ENCODE measurements at regions not wholly inside any gene's neighbourhood (a gene's known extent, or its start where the extent isn't known, plus 50 kb on each side); places are given as distances from the start of the nearest gene placed in this dataset.

DNA sequence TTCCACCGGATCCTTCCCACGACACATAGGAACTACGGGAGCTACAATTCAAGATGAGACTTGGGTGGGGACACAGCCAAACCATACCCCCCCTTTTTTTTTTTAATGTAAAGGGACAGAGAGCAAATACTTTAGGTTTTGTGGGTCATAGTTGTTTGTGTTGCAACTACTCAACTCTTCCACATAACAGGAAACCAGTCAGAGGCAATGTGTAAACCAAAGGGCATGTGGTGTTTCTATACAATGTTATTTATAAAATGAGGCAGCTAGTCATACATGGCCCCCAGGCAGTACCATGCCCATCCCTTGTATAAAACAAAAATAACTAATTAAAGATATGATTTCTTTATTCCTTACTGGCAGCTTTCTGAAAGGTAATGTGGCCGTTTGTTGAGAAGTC is 845.4 kb upstream of the ADAMTS5 start:
- Mint-ChIP-seq H3K27ac (no peak overlapping the region), H3K9me3 (peaks cover 0 to 3% (median 0%) of the 10 kb centered on the region in 8 donors), H3K4me1 (no peaks in the 10 kb centered on the region), H3K36me3 (no peaks in the 10 kb centered on the region), H3K4me3 (no peak overlapping the region), H3K27me3 (no peaks in the 10 kb centered on the region)
- intact Hi-C loops (cut with micrococcal nuclease) = no loop called here
- no peak for DNase-seq
- Histone ChIP-seq H3K4me1 (ENCODE audit: insufficient read depth, low read length) (no peaks in the 10 kb centered on the region), H3K36me3 (ENCODE audit: insufficient read depth, low read length) (no peaks in the 10 kb centered on the region), H3K27ac (ENCODE audit: low read depth, low read length) (no peak overlapping the region), H3K9me3 (ENCODE audit: control insufficient read depth in 1 of 2, low read length in 2 of 2) (no peaks in the 10 kb centered on the region), H3K4me3 (ENCODE audit: low read length in 2 of 2) (no peak overlapping the region), H3K27me3 (ENCODE audit: insufficient read depth, low read length) (no peaks in the 10 kb centered on the region)
- CTCF ChIA-PET (ENCODE audit: partially characterized antibody) = interaction anchor here (0.8 kb wide), 1 partner anchor 9 kb away, joined by 3 read pairs; no protein-coding TSS in a partner anchor
- POLR2A ChIA-PET (ENCODE audit: partially characterized antibody) = no interaction called here

- POLR2A ChIA-PET (ENCODE audit: partially characterized antibody) = no interaction called here
- Histone ChIP-seq H3K27me3 (ENCODE audit: insufficient read depth, low read length) (no peaks in the 10 kb centered on the region), H3K4me3 (ENCODE audit: low read length in 2 of 2) (no peak overlapping the region), H3K27ac (ENCODE audit: low read depth, low read length) (no peak overlapping the region), H3K4me1 (ENCODE audit: insufficient read depth, low read length) (no peaks in the 10 kb centered on the region), H3K36me3 (ENCODE audit: insufficient read depth, low read length) (no peaks in the 10 kb centered on the region), H3K9me3 (ENCODE audit: control insufficient read depth in 1 of 2, low read length in 2 of 2) (no peaks in the 10 kb centered on the region)
- intact Hi-C loops (cut with micrococcal nuclease) = no loop called here
- CTCF ChIA-PET (ENCODE audit: partially characterized antibody) = no interaction called here
- H3K4me3 Mint-ChIP-seq = no peak overlapping the region
- H3K9me3 Mint-ChIP-seq = peaks cover 0 to 3% (median 0%) of the 10 kb centered on the region in 8 donors
- DNase-seq = no peak
- no peak overlapping the region for H3K27ac Mint-ChIP-seq
- H3K4me1 Mint-ChIP-seq = no peaks in the 10 kb centered on the region
- H3K36me3 Mint-ChIP-seq = no peaks in the 10 kb centered on the region
- H3K27me3 Mint-ChIP-seq = no peaks in the 10 kb centered on the region
Measured at GRCh38 chr21:27808923-27809322, 842.0 kb upstream of the ADAMTS5 start.

DNA sequence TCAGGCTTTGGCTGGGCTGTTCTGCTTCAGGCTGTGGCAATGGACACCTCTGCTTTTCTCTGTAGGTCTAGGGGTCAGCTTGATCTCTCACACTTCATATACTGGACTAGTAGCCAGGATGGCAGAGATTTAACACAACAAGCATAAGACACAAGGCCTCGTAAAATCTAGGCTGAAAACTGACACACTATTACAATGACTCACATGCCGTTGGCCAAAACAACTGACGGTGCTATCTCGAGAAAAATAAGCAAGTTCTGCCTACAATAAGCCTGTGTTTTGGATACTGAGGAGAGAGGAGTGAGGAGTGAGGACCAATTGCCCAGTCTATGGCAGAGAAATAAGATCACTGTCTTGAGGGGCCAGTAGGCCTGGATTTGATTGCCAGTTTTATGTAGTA is 840.7 kb upstream of the ADAMTS5 start:
- H3K27me3 Mint-ChIP-seq = no peaks in the 10 kb centered on the region
- H3K4me3 Mint-ChIP-seq = no peak overlapping the region
- H3K27ac Mint-ChIP-seq = no peak overlapping the region
- Histone ChIP-seq H3K4me3 (ENCODE audit: low read length in 2 of 2) (no peak overlapping the region), H3K36me3 (ENCODE audit: insufficient read depth, low read length) (no peaks in the 10 kb centered on the region), H3K27ac (ENCODE audit: low read depth, low read length) (no peak overlapping the region), H3K4me1 (ENCODE audit: insufficient read depth, low read length) (no peaks in the 10 kb centered on the region), H3K9me3 (ENCODE audit: control insufficient read depth in 1 of 2, low read length in 2 of 2) (no peaks in the 10 kb centered on the region), H3K27me3 (ENCODE audit: insufficient read depth, low read length) (no peaks in the 10 kb centered on the region)
- ChIA-PET CTCF (ENCODE audit: partially characterized antibody) (no interaction called here), POLR2A (ENCODE audit: partially characterized antibody) (no interaction called here)
- no peaks in the 10 kb centered on the region for H3K36me3 Mint-ChIP-seq
- H3K9me3 Mint-ChIP-seq = peaks cover 0 to 3% (median 0%) of the 10 kb centered on the region in 8 donors
- no peak for DNase-seq
- intact Hi-C loops (cut with micrococcal nuclease) = no loop called here
- peaks cover 0 to 5% (median 0%) of the 10 kb centered on the region in 4 donors for H3K4me1 Mint-ChIP-seq

DNA sequence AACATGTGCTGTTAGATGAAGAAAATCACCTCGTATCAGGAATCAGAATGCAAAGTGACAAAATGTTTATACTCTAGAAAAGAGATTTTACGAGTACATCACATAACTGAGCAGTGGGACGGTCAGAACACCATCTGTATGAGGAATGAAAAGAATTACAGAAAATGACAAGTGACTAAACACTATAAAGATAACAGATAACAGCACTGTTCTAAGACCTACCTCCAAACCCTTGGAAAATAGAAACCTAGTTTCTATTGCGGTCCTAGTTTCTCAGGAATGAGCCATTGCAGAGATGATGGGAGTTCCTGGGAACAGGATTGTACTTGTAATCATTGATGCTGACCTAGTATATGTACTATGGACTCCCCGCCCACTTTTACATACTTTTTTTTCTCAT is 839.4 kb upstream of the ADAMTS5 start:
- H3K27me3 Mint-ChIP-seq = no peaks in the 10 kb centered on the region
- H3K36me3 Mint-ChIP-seq = no peaks in the 10 kb centered on the region
- H3K27me3 ChIP-seq (ENCODE audit: insufficient read depth, low read length) = no peaks in the 10 kb centered on the region
- no peaks in the 10 kb centered on the region for H3K36me3 ChIP-seq (ENCODE audit: insufficient read depth, low read length)
- H3K4me3 Mint-ChIP-seq = no peak overlapping the region
- intact Hi-C loops (cut with micrococcal nuclease) = no loop called here
- CTCF ChIA-PET (ENCODE audit: partially characterized antibody) = no interaction called here
- peaks cover 0 to 3% (median 0%) of the 10 kb centered on the region in 8 donors for H3K9me3 Mint-ChIP-seq
- no peak for DNase-seq
- H3K9me3 ChIP-seq (ENCODE audit: control insufficient read depth in 1 of 2, low read length in 2 of 2) = no peaks in the 10 kb centered on the region
- POLR2A ChIA-PET (ENCODE audit: partially characterized antibody) = no interaction called here
- H3K27ac Mint-ChIP-seq = no peak overlapping the region
- no peaks in the 10 kb centered on the region for H3K4me1 ChIP-seq (ENCODE audit: insufficient read depth, low read length)
- H3K27ac ChIP-seq (ENCODE audit: low read depth, low read length) = no peak overlapping the region
- H3K4me1 Mint-ChIP-seq = peaks cover 0 to 5% (median 0%) of the 10 kb centered on the region in 4 donors
- no peak overlapping the region for H3K4me3 ChIP-seq (ENCODE audit: low read length in 2 of 2)

DNA sequence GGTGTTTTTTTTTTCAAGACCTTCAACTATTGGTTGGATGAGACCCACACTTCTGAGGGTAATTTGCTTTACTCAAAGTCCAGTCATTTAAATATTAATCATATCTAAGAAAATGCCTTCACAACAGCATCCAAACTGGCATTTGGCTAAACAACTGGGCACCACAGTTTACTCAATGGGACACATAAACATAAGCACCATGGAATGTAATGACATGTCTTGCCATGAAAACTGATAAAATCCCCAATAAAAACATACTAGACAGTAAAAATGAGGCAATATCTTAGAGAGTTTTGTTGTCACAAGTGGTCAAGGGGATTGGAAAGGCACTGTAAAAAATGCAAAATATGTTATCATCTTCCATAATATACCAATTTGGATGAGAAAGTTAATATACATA is 838.8 kb upstream of the ADAMTS5 start:
- no peak overlapping the region for H3K27ac ChIP-seq (ENCODE audit: low read depth, low read length)
- H3K36me3 Mint-ChIP-seq = no peaks in the 10 kb centered on the region
- no peaks in the 10 kb centered on the region for H3K9me3 ChIP-seq (ENCODE audit: control insufficient read depth in 1 of 2, low read length in 2 of 2)
- H3K27me3 Mint-ChIP-seq = no peaks in the 10 kb centered on the region
- H3K4me3 Mint-ChIP-seq = no peak overlapping the region
- H3K4me1 ChIP-seq (ENCODE audit: insufficient read depth, low read length) = no peaks in the 10 kb centered on the region
- no peak overlapping the region for H3K27ac Mint-ChIP-seq
- intact Hi-C loops (cut with micrococcal nuclease) = no loop called here
- H3K9me3 Mint-ChIP-seq = peaks cover 0 to 3% (median 0%) of the 10 kb centered on the region in 8 donors
- CTCF ChIA-PET (ENCODE audit: partially characterized antibody) = no interaction called here
- no peaks in the 10 kb centered on the region for H3K27me3 ChIP-seq (ENCODE audit: insufficient read depth, low read length)
- peaks cover 0 to 5% (median 0%) of the 10 kb centered on the region in 4 donors for H3K4me1 Mint-ChIP-seq
- DNase-seq = no peak
- POLR2A ChIA-PET (ENCODE audit: partially characterized antibody) = no interaction called here
- no peaks in the 10 kb centered on the region for H3K36me3 ChIP-seq (ENCODE audit: insufficient read depth, low read length)
- no peak overlapping the region for H3K4me3 ChIP-seq (ENCODE audit: low read length in 2 of 2)

- ChIA-PET CTCF (ENCODE audit: partially characterized antibody) (no interaction called here), POLR2A (ENCODE audit: partially characterized antibody) (no interaction called here)
- Histone ChIP-seq H3K9me3 (ENCODE audit: control insufficient read depth in 1 of 2, low read length in 2 of 2) (no peaks in the 10 kb centered on the region), H3K36me3 (ENCODE audit: insufficient read depth, low read length) (no peaks in the 10 kb centered on the region), H3K27ac (ENCODE audit: low read depth, low read length) (no peak overlapping the region), H3K4me1 (ENCODE audit: insufficient read depth, low read length) (no peaks in the 10 kb centered on the region), H3K27me3 (ENCODE audit: insufficient read depth, low read length) (no peaks in the 10 kb centered on the region), H3K4me3 (ENCODE audit: low read length in 2 of 2) (no peak overlapping the region)
- peaks cover 0 to 5% (median 0%) of the 10 kb centered on the region in 4 donors for H3K4me1 Mint-ChIP-seq
- peaks cover 0 to 3% (median 0%) of the 10 kb centered on the region in 8 donors for H3K9me3 Mint-ChIP-seq
- H3K27ac Mint-ChIP-seq = no peak overlapping the region
- no peak overlapping the region for H3K4me3 Mint-ChIP-seq
- no peaks in the 10 kb centered on the region for H3K36me3 Mint-ChIP-seq
- DNase-seq = no peak
- peaks cover 0 to 2% of the 10 kb centered on the region in 2 donors for H3K27me3 Mint-ChIP-seq
- intact Hi-C loops (cut with micrococcal nuclease) = no loop called here
Measured at GRCh38 chr21:27804515-27804914, 837.6 kb upstream of the ADAMTS5 start.

DNA sequence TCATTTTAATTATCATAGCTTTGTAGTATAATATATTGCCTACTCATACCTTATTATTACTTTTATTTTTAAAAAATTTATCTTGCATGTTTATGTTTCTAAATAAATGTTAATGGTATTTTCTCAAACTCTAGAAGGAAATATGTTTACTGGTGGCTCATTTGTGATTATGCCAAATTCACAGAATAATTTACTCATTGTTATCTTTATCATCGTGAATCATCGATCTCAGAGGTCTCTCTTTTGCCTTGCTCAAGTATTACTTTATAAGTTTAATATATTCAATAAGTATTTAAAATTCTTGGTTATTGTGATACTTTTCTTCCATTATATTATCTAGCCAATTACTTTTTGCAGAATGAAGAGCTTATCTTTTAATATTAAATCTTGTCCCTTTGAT is 836.7 kb upstream of the ADAMTS5 start:
- CTCF ChIA-PET (ENCODE audit: partially characterized antibody) = interaction anchor here (0.8 kb wide), 1 partner anchor 8 kb away, joined by 3 read pairs; no protein-coding TSS in a partner anchor
- intact Hi-C loops (cut with micrococcal nuclease) = no loop called here
- H3K9me3 Mint-ChIP-seq = peaks cover 0 to 3% (median 0%) of the 10 kb centered on the region in 8 donors

More for the DNA sequence above, 836.7 kb upstream of the ADAMTS5 start:
- Mint-ChIP-seq H3K27ac (no peak overlapping the region), H3K36me3 (no peaks in the 10 kb centered on the region), H3K4me1 (peaks cover 0 to 5% (median 0%) of the 10 kb centered on the region in 4 donors), H3K4me3 (no peak overlapping the region), H3K27me3 (peaks cover 0 to 2% of the 10 kb centered on the region in 2 donors)
- Histone ChIP-seq H3K4me3 (ENCODE audit: low read length in 2 of 2) (no peak overlapping the region), H3K36me3 (ENCODE audit: insufficient read depth, low read length) (no peaks in the 10 kb centered on the region), H3K27me3 (ENCODE audit: insufficient read depth, low read length) (no peaks in the 10 kb centered on the region), H3K27ac (ENCODE audit: low read depth, low read length) (no peak overlapping the region), H3K4me1 (ENCODE audit: insufficient read depth, low read length) (no peaks in the 10 kb centered on the region), H3K9me3 (ENCODE audit: control insufficient read depth in 1 of 2, low read length in 2 of 2) (no peaks in the 10 kb centered on the region)
- DNase-seq = no peak
- POLR2A ChIA-PET (ENCODE audit: partially characterized antibody) = no interaction called here

Data from CD4-positive, alpha-beta memory T cell (primary cell).